Upper lobe of right lung (tissue), 1 donor: ENCODE measurements at regions not wholly inside any gene's neighbourhood (a gene's known extent, or its start where the extent isn't known, plus 50 kb on each side); places are given as distances from the start of the nearest gene placed in this dataset.

Experiments
- ATAC-seq: fragments of 200-7000 bp; cut with Tn5 transposase; one replicate; pipeline ENCODE4 v1.9.1; 2020; ENCODE audit warnings: mild to moderate bottlenecking, moderate library complexity
- DNase-seq: peaks from one replicate; pipeline ENCODE4 v3.0.0-alpha.2; 2020
- H3K27ac ChIP-seq: fragments of 200-600 bp; one replicate; pipeline ENCODE4 v1.8.0; 2022
- H3K27me3 ChIP-seq: fragments of 200-600 bp; one replicate; pipeline ENCODE4 v1.8.0; 2022; ENCODE audit warnings: mild to moderate bottlenecking
- H3K36me3 ChIP-seq: fragments of 200-600 bp; one replicate; pipeline ENCODE4 v1.8.0; 2022
- H3K4me1 ChIP-seq: fragments of 200-600 bp; one replicate; pipeline ENCODE4 v1.8.0; 2022
- H3K4me3 ChIP-seq: fragments of 200-600 bp; one replicate; pipeline ENCODE4 v1.8.0; 2022; ENCODE audit warnings: mild to moderate bottlenecking
- H3K9me3 ChIP-seq: fragments of 200-600 bp; one replicate; pipeline ENCODE4 v1.8.0; 2022
- intact Hi-C: fragments of 100-400 bp; cut with DNase I; formaldehyde crosslinking; loops from one replicate; pipeline ENCODE4 v1.11.0; 2022
- TF ChIP-seq, protein P1 (sequence below): fragments of 200-600 bp; IDR thresholded peaks from one replicate; pipeline ENCODE4 v1.8.0; 2022; ENCODE audit warnings: antibody characterized with exemption
- donor health status: DM: no; HTN: yes; CAD: no; lungs with severe emphysema.

DNA sequence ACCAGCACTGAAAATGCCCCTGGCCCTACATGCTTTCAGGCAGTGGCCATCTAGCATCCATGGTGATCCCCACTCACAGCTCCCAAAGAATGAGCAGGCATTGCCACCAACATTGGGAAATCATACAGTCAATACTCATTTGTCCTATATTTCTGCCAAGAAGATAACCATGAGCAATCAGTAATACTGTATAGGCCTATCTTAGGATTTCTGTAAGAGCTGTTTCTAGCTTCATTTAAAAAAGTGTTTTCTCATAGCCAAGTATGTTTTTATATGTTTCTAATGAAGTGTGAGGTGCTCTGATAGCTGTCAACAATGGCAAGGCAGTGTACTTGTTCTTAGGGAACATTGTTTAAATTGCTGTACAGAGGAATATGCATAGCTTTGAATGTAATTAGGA, 428.7 kb downstream of the FGF9 start:
- no peaks in the 10 kb centered on the region for H3K36me3 ChIP-seq
- H3K4me1 ChIP-seq, result no peaks in the 10 kb centered on the region
- no peaks in the 10 kb centered on the region for H3K27me3 ChIP-seq
- no peaks in the 10 kb centered on the region for H3K9me3 ChIP-seq
- ATAC-seq (no peak), DNase-seq (no peak)
- H3K4me3 ChIP-seq, result no peak overlapping the region
- intact Hi-C loops, result no loop called here
- TF ChIP-seq, protein P1, sequence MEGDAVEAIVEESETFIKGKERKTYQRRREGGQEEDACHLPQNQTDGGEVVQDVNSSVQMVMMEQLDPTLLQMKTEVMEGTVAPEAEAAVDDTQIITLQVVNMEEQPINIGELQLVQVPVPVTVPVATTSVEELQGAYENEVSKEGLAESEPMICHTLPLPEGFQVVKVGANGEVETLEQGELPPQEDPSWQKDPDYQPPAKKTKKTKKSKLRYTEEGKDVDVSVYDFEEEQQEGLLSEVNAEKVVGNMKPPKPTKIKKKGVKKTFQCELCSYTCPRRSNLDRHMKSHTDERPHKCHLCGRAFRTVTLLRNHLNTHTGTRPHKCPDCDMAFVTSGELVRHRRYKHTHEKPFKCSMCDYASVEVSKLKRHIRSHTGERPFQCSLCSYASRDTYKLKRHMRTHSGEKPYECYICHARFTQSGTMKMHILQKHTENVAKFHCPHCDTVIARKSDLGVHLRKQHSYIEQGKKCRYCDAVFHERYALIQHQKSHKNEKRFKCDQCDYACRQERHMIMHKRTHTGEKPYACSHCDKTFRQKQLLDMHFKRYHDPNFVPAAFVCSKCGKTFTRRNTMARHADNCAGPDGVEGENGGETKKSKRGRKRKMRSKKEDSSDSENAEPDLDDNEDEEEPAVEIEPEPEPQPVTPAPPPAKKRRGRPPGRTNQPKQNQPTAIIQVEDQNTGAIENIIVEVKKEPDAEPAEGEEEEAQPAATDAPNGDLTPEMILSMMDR, result no peak
- no peak overlapping the region for H3K27ac ChIP-seq

DNA sequence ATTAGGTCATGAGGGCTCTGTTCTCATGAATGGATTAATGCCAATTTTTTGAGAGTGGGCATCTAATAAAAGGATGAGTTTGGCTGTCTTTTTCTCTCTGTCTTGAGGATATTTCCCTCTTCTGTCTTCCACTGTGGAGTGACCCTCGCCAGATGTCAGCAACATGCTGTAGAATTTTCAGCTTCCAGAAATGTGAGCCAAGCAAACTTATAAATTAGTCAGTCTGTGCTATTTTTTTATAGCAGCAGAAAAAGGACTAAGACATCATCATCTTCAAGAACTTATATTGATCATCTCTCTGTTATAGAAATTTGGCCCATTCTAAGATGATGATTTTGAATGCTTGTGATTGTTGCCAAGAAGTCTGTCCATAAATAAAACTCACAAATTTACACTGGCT, 431.4 kb downstream of the FGF9 start:
- TF ChIP-seq, protein P1, result no peak
- no peaks in the 10 kb centered on the region for H3K27me3 ChIP-seq
- DNase-seq (no peak), ATAC-seq (no peak)
- H3K27ac ChIP-seq, result no peak overlapping the region
- H3K4me1 ChIP-seq, result peaks cover 3% of the 10 kb centered on the region
- no peaks in the 10 kb centered on the region for H3K36me3 ChIP-seq
- no peaks in the 10 kb centered on the region for H3K9me3 ChIP-seq
- intact Hi-C loops, result no loop called here
- H3K4me3 ChIP-seq, result no peak overlapping the region

DNA sequence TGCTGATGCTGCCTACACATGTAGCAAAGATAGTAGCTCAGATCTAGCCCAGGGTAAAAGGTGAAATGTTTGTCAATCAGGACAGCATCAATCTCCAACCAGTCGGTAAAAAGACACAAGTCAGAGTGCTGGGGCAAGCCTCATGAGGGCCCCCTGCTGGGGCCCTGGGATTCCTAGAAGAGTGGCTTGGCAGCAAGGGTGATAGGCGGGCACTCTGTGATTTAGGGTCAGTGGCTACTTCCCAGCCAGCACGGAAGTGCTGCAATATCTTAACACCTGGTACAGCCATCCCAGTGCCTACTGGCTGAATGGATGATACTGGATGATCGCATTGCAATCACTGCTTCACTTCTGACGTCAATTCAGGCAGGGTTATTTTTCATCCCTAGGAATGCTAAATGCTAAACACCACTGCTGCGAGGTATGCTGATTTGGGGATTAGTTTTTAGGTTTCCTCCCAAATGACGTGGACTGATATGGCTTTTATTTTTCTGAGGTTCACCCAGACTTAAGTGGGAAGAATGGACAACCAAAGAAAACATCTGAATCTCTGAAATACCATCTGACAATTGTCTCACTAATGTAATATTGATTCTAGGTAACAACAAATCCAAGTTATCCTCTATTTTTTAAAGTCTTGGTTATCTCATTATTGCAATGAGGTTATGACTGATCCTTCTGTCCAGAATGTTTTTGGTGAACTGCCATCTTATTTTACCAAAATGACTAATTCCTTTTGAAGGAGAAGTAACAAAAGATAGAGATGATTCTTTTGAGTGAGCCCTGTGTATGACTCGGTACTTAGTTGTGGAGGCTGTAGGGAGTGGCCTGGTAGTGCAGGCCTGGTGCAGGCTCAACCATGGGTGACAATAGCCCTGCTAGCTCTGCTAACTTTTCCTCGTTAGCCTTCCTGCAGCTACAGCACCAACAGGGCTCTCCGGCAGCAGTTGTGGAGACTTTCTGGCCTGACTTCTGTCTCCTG, 432.5 kb downstream of the FGF9 start:
- H3K9me3 ChIP-seq, result no peaks in the 10 kb centered on the region
- intact Hi-C loops, result no loop called here
- no peak for ATAC-seq

DNA sequence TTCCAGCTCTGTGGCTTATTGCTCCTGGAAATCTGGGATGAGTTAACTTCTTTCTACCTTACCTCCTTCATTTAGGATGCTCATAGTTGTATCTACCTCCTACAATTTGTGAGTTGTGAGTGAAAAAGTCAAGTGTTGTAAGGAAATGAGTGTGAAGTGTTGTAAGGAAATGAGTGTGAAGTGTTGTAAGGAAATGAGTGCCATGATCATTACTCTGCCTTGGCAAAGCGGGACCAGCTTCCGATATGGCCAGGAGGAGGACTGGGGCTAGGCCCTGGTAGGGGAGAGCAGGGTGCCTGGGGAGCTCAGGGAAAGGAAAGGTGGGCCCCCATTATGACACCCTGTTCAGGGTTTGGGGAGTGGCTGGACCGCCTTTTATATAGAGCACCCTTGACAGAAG, 435.2 kb downstream of the FGF9 start:
- intact Hi-C loops, result no loop called here
- H3K27ac ChIP-seq, result no peak overlapping the region
- H3K36me3 ChIP-seq, result no peaks in the 10 kb centered on the region
- peaks cover 19% of the 10 kb centered on the region for H3K4me1 ChIP-seq
- no peaks in the 10 kb centered on the region for H3K27me3 ChIP-seq
- TF ChIP-seq, protein P1, result no peak
- no peak overlapping the region for H3K4me3 ChIP-seq
- ATAC-seq (no peak), DNase-seq (no peak)
- no peaks in the 10 kb centered on the region for H3K9me3 ChIP-seq

More for the DNA sequence above, 432.5 kb downstream of the FGF9 start:
- Histone ChIP-seq H3K36me3 (no peaks in the 10 kb centered on the region), H3K27me3 (no peaks in the 10 kb centered on the region), H3K4me3 (no peak overlapping the region), H3K27ac (no peak overlapping the region), H3K4me1 (peaks cover 14% of the 10 kb centered on the region)
- TF ChIP-seq, protein P1, result no peak
- DNase-seq, result no peak

DNA sequence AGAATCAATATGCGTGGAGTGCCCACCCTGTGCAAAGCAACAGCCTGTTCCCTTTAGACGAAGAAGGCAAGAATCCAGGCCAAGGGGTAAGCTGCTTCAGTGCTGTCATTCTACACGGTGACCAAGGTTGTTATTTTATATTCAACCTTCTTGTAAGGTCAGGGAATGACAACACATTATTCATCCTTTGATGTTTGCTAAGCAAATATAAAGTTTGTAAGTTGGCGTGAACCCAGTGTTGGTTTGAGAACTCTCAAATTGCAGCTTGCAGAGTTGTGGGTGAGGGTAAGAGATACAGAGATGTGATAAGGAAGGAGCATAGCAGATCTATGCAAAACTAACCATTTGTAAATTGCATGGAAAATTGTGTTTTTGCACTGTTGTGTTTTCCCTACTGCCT, 436.7 kb downstream of the FGF9 start:
- no peak overlapping the region for H3K27ac ChIP-seq
- ATAC-seq, result peak; percentile 56
- no peaks in the 10 kb centered on the region for H3K36me3 ChIP-seq
- intact Hi-C loops, result no loop called here
- no peaks in the 10 kb centered on the region for H3K9me3 ChIP-seq
- no peak for DNase-seq
- H3K4me1 ChIP-seq, result peaks cover 19% of the 10 kb centered on the region
- H3K4me3 ChIP-seq, result no peak overlapping the region
- H3K27me3 ChIP-seq, result no peaks in the 10 kb centered on the region
- TF ChIP-seq, protein P1, result no peak
